RWPE2 (cell line): ENCODE measurements at regions not wholly inside any gene's neighbourhood (a gene's known extent, or its start where the extent isn't known, plus 50 kb on each side); places are given as distances from the start of the nearest gene placed in this dataset.

Source experiments
- ATAC-seq: fragments of 200-7000 bp; cut with Tn5 transposase; 3 replicates; pipeline ENCODE4 v1.9.1; 2021; ENCODE audit warnings: low read depth
- DNase-seq: peaks from one replicate; pipeline ENCODE4 v3.0.0-alpha.2; 2020; ENCODE audit warnings: low spot score
- H3K27ac ChIP-seq: fragments of 450-650 bp; 2 replicates; pipeline ENCODE4 v1.5.1; 2017; ENCODE audit warnings: mild to moderate bottlenecking; ENCODE audit not compliant: poor library complexity, severe bottlenecking
- H3K27me3 ChIP-seq: fragments of 250-450 bp; sonication (Bioruptor Pico); 2 replicates; pipeline ENCODE4 v1.5.1; 2021; ENCODE audit warnings: mild to moderate bottlenecking, moderate library complexity; ENCODE audit not compliant: insufficient read depth, poor library complexity, severe bottlenecking
- H3K36me3 ChIP-seq: fragments of 250-450 bp; sonication (Bioruptor Pico); 2 replicates; pipeline ENCODE4 v1.5.1; 2020; ENCODE audit warnings: low read depth, mild to moderate bottlenecking, moderate library complexity
- H3K4me1 ChIP-seq: fragments of 250-450 bp; sonication (Bioruptor Pico); 2 replicates; pipeline ENCODE4 v1.5.1; 2021; ENCODE audit warnings: mild to moderate bottlenecking, moderate library complexity; ENCODE audit not compliant: insufficient read depth, poor library complexity, severe bottlenecking
- H3K4me3 ChIP-seq: fragments of 250-450 bp; sonication (Bioruptor Pico); 2 replicates; pipeline ENCODE4 v1.5.1; 2021; ENCODE audit warnings: mild to moderate bottlenecking, moderate library complexity; ENCODE audit not compliant: severe bottlenecking
- H3K9me3 ChIP-seq: fragments of 250-450 bp; sonication (Bioruptor Pico); 2 replicates; pipeline ENCODE4 v1.5.1; 2021; ENCODE audit warnings: mild to moderate bottlenecking, moderate library complexity; ENCODE audit not compliant: severe bottlenecking
- CTCF ChIP-seq: fragments of 450-650 bp; IDR thresholded peaks from one replicate; pipeline ENCODE4 v1.5.1; 2017; ENCODE audit warnings: mild to moderate bottlenecking, moderate library complexity; ENCODE audit not compliant: poor library complexity, severe bottlenecking

GRCh38 chr2:149826471-149827125, 239.0 kb upstream of the MMADHC start:
- Histone ChIP-seq H3K27ac (no peak overlapping the region), H3K36me3 (no peaks in the 10 kb centered on the region), H3K4me1 (no peaks in the 10 kb centered on the region), H3K27me3 (no peaks in the 10 kb centered on the region), H3K4me3 (no peak overlapping the region), H3K9me3 (no peaks in the 10 kb centered on the region)
- ATAC-seq (no peak), DNase-seq (no peak)
- no peak for TF ChIP-seq CTCF

GRCh38 chr2:149825473-149825872, 237.9 kb upstream of the MMADHC start:
- no peaks in the 10 kb centered on the region for H3K4me1 ChIP-seq
- H3K36me3 ChIP-seq = no peaks in the 10 kb centered on the region
- H3K27ac ChIP-seq = no peak overlapping the region
- H3K4me3 ChIP-seq = no peak overlapping the region
- TF ChIP-seq CTCF = no peak
- no peak for DNase-seq
- no peak for ATAC-seq
- no peaks in the 10 kb centered on the region for H3K27me3 ChIP-seq
- H3K9me3 ChIP-seq = no peaks in the 10 kb centered on the region

- H3K27me3 ChIP-seq = no peaks in the 10 kb centered on the region
- TF ChIP-seq CTCF = no peak
- H3K27ac ChIP-seq = no peak overlapping the region
- H3K9me3 ChIP-seq = no peaks in the 10 kb centered on the region
- DNase-seq = no peak
- no peak for ATAC-seq
- H3K4me1 ChIP-seq = peaks cover 3% of the 10 kb centered on the region
- H3K36me3 ChIP-seq = no peaks in the 10 kb centered on the region
- no peak overlapping the region for H3K4me3 ChIP-seq
Observed at GRCh38 chr2:149824136-149824535, 236.6 kb upstream of the MMADHC start.

- TF ChIP-seq CTCF = no peak
- DNase-seq = no peak
- H3K27me3 ChIP-seq = no peaks in the 10 kb centered on the region
- H3K36me3 ChIP-seq = no peaks in the 10 kb centered on the region
- H3K4me1 ChIP-seq = peaks cover 4% of the 10 kb centered on the region
- H3K4me3 ChIP-seq = no peak overlapping the region
- ATAC-seq = no peak
- no peaks in the 10 kb centered on the region for H3K9me3 ChIP-seq
- H3K27ac ChIP-seq = no peak overlapping the region
Observed at GRCh38 chr2:149819356-149819957, 231.9 kb upstream of the MMADHC start.
